ENCODE measurements at regions not wholly inside any gene's neighbourhood (a gene's known extent, or its start where the extent isn't known, plus 50 kb on each side); places are given as distances from the start of the nearest gene placed in this dataset.

DNA sequence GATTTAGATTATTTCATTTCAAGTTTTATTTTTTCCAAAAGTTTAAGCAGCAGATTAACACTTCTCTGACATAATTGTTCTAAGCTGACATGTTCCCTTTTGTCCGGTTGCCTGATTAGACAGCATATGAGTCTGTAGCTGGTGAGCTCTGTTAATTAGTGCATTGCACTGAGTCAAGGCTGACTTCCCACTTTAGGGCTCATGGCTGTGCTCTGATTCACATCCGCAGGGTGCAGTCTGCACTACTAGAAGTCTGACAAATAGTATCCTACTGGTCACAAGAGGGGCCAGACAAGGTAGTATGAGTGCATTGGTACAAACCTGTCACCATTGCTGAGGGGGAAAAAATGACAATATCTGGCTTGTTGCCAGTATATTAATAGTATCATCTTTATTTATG lies 443.9 kb upstream of the ZNF804A start:
- Histone ChIP-seq H2AFZ (ENCODE audit: low read depth, low read length) (no peak overlapping the region), H3K36me3 (ENCODE audit: control insufficient read depth, insufficient read depth, low read length) (no peaks in the 10 kb centered on the region), H3K4me3 (no peak overlapping the region), H3K9me1 (ENCODE audit: control insufficient read depth, insufficient read depth, low read length) (no peaks in the 10 kb centered on the region), H3K27me3 (ENCODE audit: control insufficient read depth in 2 of 2, insufficient read depth in 2 of 2, low read length in 2 of 2) (no peaks in the 10 kb centered on the region), H3K27ac (ENCODE audit: extremely low read depth, low read depth, low read length) (no peak overlapping the region), H3K9ac (ENCODE audit: insufficient read depth in 1 of 2, low read depth in 2 of 2, low read length in 2 of 2) (no peak overlapping the region), H3K9me3 (replicated peaks; ENCODE audit: control insufficient read depth, insufficient read depth, low read depth, low read length) (no peaks in the 10 kb centered on the region), H3K4me1 (replicated peaks in 1 of 2; ENCODE audit: control insufficient read depth in 2 of 2, insufficient read depth in 2 of 2, low read length in 2 of 2) (no peaks in the 10 kb centered on the region), H3K79me2 (ENCODE audit: control insufficient read depth, insufficient read depth, low read length) (no peaks in the 10 kb centered on the region), H3K4me2 (ENCODE audit: insufficient read depth, low read length) (no peak overlapping the region), H4K20me1 (replicated peaks; ENCODE audit: control insufficient read depth, insufficient read depth, low read length) (no peaks in the 10 kb centered on the region)
- no peak for DNase-seq (ENCODE audit: extremely low read depth in 1 of 4, low spot score in 3 of 4)
- ATAC-seq: no peak
- TF ChIP-seq, protein P1, sequence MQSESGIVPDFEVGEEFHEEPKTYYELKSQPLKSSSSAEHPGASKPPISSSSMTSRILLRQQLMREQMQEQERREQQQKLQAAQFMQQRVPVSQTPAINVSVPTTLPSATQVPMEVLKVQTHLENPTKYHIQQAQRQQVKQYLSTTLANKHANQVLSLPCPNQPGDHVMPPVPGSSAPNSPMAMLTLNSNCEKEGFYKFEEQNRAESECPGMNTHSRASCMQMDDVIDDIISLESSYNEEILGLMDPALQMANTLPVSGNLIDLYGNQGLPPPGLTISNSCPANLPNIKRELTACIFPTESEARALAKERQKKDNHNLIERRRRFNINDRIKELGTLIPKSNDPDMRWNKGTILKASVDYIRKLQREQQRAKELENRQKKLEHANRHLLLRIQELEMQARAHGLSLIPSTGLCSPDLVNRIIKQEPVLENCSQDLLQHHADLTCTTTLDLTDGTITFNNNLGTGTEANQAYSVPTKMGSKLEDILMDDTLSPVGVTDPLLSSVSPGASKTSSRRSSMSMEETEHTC (IDR thresholded peaks at IDR 0.05): no peak
- TF ChIP-seq YY1 (IDR thresholded peaks at IDR 0.05; ENCODE audit: borderline replicate concordance in 1 of 3, control insufficient read depth in 1 of 3, extremely low read depth in 1 of 3, insufficient read depth in 3 of 3, insufficient read length in 1 of 3, insufficient replicate concordance in 2 of 3, low read depth in 1 of 3, low read length in 2 of 3): no peak
- TF ChIP-seq NFIX (CRISPR knock-in tag; IDR thresholded peaks at IDR 0.05; ENCODE audit: low read depth): peak; percentile 14; the same call in 1 of the 2 replicates
- no peak for TF ChIP-seq TCF7 (IDR thresholded peaks at IDR 0.05; ENCODE audit: borderline replicate concordance)
- peak; percentile 62 for TF ChIP-seq NFIC (IDR thresholded peaks at IDR 0.05)
- intact Hi-C loops (cut with micrococcal nuclease) (no loop called here), in situ Hi-C loops (cut with MboI) (no loop called here)
- ChIA-PET POLR2A (no interaction called here), CTCF (ENCODE audit: low intra/inter-chr PET ratio) (no interaction called here)
- BruUV-seq (replicated peaks): no TSS peak
- no peak for FAIRE-seq
- 33% methylated on average over 2 of the region's 2 CpGs for whole genome bisulfite sequencing (ENCODE audit: insufficient coverage, low coverage, missing lambda C conversion rate)
